ENCODE measurements at regions not wholly inside any gene's neighbourhood (a gene's known extent, or its start where the extent isn't known, plus 50 kb on each side); places are given as distances from the start of the nearest gene placed in this dataset.
A peak's percentile ranks its signal among the peaks of the same experiment; 100 is the strongest.

- TF ChIP-seq PKNOX1 (IDR thresholded peaks at IDR 0.05) (peak; percentile 62), GATAD2B (conservative IDR thresholded peaks at IDR 0.05; ENCODE audit: low read depth) (peak; percentile 67), RELB (IDR thresholded peaks at IDR 0.05; ENCODE audit: low read depth) (peak; percentile 94), IKZF2 (IDR thresholded peaks at IDR 0.05) (peak; percentile 96), ZNF592 (IDR thresholded peaks at IDR 0.05) (peak; percentile 6; the same call in 1 of the 2 replicates), JUND (IDR thresholded peaks at IDR 0.05; ENCODE audit: low read depth, low read length) (peak; percentile 75; the same call in 1 of the 2 replicates), RFX5 (IDR thresholded peaks at IDR 0.05; ENCODE audit: low read depth, low read length) (no peak), NR2C1 (IDR thresholded peaks at IDR 0.05) (no peak), NFIC (IDR thresholded peaks at IDR 0.05; ENCODE audit: low read depth, low read length) (peak; percentile 77; the same call in 1 of the 2 replicates), CHD2 (IDR thresholded peaks at IDR 0.05; ENCODE audit: borderline replicate concordance, low read depth, low read length) (peak; percentile 77; the same call in 1 of the 2 replicates), RBBP5 (conservative IDR thresholded peaks at IDR 0.05) (no peak), RUNX3 (IDR thresholded peaks at IDR 0.05; ENCODE audit: low read length) (peak; percentile 65; the same call in 1 of the 2 replicates), ASH2L (IDR thresholded peaks at IDR 0.05; ENCODE audit: borderline replicate concordance, low read depth) (no peak), EGR1 (IDR thresholded peaks at IDR 0.05; ENCODE audit: borderline replicate concordance in 1 of 2, low read depth in 2 of 2, low read length in 2 of 2) (no peak), TCF7 (IDR thresholded peaks at IDR 0.05; ENCODE audit: borderline replicate concordance) (0 out of 2 replicates have a peak, but pooled peaks have one; percentile 45), CBFB (IDR thresholded peaks at IDR 0.05; ENCODE audit: low read depth) (0 out of 2 replicates have a peak, but pooled peaks have one; percentile 28), SUZ12 (IDR thresholded peaks at IDR 0.05; ENCODE audit: unreplicated experiment) (no peak), SMARCA5 (IDR thresholded peaks at IDR 0.05) (no peak), HDAC6 (IDR thresholded peaks at IDR 0.05; ENCODE audit: unreplicated experiment) (no peak), BHLHE40 (IDR thresholded peaks at IDR 0.05; ENCODE audit: borderline replicate concordance in 1 of 2, low read depth in 2 of 2, low read length in 1 of 2) (peak; percentile 76 to 80), ZNF207 (IDR thresholded peaks at IDR 0.05; ENCODE audit: borderline replicate concordance) (no peak), BCL3 (IDR thresholded peaks at IDR 0.05; ENCODE audit: borderline replicate concordance, insufficient read depth, low read depth, low read length, poor library complexity, severe bottlenecking) (peak; percentile 72)
Measured at GRCh38 chr5:116652196-116652729, 77.6 kb upstream of the SEMA6A start (continued).

All from GM12878 (cell line).